HL-60/S4 treated with retinoic acid at 250 ng/mL for 4 days and 3 days (cell line): ENCODE measurements at regions not wholly inside any gene's neighbourhood (a gene's known extent, or its start where the extent isn't known, plus 50 kb on each side); places are given as distances from the start of the nearest gene placed in this dataset.
"Not testable (repeated sequence)": the region's sequence is repeated elsewhere in the genome, so short reads cannot be mapped to it uniquely, and the experiment has no call there.

Experiments
- in situ Hi-C: fragments of 300-500 bp; cut with MboI; formaldehyde crosslinking; loops from 2 replicates; pipeline ENCODE4 v1.7.0; 2022; ENCODE audit warnings: low sequenced_read_pairs

DNA sequence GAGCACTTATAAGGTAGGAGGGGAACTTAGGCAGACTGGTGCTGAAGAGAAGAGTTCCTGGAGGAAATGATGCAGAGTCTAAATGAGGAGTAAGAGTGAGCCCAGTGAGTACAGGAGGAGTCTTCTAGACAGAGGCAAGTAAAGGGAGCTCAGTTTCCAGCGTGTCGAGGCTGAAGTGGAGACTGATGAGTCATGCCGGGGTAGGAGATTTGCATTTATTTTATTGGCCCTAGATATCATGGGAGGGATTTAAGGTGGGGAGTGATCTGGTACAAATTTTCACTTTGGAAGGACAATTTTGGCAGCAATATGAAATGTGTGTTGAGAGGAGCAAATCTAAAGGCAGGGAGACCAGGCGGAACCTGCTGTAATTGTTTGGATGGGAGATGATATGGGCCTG lies 157.5 kb downstream of the TTC8 start:
- in situ Hi-C loops: no loop called here

DNA sequence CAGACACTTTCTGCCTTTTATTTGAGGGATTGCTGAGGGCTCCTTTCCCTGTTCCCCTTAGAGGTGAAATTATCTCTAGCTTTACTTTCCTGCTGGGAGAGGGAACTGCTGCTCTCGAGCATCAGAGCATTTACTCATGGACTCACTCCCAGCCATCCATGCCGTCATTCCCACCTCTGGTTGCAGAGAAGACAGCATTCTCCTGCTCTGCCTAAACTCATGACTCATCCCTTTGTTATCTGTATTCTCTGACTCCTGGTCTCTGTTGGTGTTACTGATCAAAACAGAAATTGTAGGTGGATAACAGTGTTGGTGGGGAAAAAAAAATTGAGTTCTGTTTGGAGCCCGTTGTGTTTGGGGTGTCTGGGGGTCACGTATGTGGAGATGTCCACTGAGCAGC lies 159.3 kb downstream of the TTC8 start:
- in situ Hi-C loops: no loop called here

GRCh38 chr14:88985654-88986053 lies 161.2 kb downstream of the TTC8 start:
- in situ Hi-C loops: no loop called here

DNA sequence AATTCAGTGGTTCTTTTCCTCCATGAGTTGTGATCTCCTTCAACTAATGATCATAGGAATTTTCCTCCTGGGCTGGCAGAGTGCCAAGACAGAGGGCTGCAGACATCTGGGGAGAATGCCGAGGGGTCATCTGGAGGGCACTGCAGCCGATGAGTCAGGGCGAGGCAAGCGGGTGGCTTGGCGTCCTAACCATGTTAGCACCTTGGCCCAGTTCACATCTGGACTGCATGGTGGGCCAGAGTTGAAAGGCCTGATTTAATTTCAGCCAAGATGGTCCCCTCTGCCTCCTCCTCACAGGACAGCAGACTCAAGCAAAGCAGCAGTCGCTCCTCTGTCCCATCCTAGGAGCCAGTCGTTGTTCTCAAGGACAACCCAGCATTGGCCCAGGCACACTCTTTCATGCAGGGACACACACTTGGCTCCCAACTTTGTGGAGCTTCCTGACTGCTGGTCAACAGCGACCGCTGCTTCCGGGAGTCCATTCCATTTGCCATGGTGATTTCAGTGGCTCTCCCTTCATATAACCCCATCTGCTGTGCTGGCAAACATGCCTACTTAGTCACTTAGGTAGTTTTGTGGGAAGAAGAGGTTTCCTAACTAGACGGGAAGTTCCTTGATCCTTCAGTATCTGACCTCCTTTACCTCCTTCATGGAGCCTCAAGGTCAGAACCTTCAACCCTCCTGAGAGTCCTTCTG lies 161.8 kb downstream of the TTC8 start:
- in situ Hi-C loops: no loop called here

GRCh38 chr14:88986908-88987307 lies 162.5 kb downstream of the TTC8 start:
- in situ Hi-C loops: not testable (repeated sequence)

DNA sequence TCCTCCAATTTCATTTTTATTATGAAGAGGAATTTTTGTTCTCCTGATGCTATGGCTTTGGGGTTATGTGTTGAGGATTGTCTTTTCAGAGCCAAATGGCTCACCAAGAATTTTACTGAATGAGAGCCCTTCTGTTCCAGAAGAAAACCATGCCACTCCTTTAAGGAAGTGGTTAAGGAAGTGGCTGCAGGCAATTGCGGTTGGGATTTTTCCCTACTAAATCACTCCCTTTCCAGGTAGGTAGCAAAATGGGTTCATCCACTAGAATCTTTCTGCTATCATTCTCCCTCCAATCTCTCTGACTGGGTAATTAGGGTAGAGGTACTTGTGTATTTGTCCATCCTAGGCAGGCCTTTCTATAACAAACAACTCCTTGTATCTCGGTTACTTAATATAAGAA lies 163.1 kb downstream of the TTC8 start:
- in situ Hi-C loops: no loop called here

- in situ Hi-C loops: no loop called here
These were observed 165.5 kb downstream of the TTC8 start for GRCh38 chr14:88989911-88990310.

GRCh38 chr14:88990856-88991255 lies 166.4 kb downstream of the TTC8 start:
- in situ Hi-C loops: no loop called here

GRCh38 chr14:88992011-88992410 lies 167.6 kb downstream of the TTC8 start:
- in situ Hi-C loops: no loop called here

GRCh38 chr14:88993946-88994345 lies 169.5 kb downstream of the TTC8 start:
- in situ Hi-C loops: no loop called here

DNA sequence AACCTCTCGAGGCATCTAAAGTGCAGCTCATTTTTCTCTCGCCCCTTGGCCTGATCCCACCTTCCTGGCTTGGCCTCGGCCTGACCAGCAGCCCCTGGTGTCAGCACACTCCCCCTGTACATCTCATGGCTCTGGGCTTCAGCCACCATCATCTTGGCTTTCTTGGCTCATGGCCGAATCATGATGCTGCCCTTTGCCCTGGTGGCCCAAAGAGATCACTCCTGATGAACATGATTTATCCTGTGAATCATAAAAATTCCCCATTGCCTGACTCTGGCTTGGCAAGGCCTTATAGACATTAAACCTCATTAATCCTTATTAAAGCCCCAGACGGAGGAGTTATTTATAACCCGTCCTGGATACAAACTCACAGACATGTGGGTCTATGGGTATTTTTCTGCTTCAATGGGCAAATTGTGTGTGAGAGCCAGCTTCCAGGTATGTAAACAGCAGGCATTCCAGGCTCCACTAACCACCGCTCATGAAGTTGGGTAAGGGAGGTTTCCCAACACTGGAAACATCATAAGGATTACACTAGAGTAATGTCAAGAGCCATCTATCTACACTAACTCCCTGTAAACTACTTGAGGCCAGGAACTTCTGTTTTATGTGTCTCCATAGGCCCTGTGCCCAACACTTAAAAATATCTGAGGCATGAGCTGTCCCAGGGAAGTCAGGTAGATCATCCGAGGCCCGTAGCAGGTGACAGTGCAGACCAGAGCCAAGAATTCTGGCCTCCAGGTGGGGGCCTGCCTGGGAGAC lies 171.2 kb downstream of the TTC8 start:
- in situ Hi-C loops: no loop called here

DNA sequence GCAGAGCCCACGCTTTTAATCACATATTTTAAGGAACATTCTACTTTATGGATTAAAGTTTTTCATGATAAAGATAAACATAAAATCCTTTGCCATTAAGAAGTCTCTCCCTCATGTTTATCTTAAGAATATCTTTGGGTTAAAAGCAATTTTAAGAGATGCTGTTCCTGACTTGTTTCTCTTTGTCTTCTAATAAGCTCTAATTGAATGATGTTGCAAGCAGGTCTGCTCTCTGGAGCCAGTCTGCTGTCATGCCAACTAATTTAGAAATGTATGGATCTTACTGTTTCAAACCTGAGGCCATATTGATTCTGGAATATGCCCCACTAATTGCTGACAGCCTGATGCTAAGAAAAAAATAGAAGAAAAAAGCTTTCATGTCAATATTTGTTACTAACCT lies 173.6 kb downstream of the TTC8 start:
- in situ Hi-C loops: no loop called here

- in situ Hi-C loops: no loop called here
These were observed 174.7 kb downstream of the TTC8 start for GRCh38 chr14:88999137-88999536.

GRCh38 chr14:89000007-89000942 lies 175.8 kb downstream of the TTC8 start:
- in situ Hi-C loops: no loop called here

DNA sequence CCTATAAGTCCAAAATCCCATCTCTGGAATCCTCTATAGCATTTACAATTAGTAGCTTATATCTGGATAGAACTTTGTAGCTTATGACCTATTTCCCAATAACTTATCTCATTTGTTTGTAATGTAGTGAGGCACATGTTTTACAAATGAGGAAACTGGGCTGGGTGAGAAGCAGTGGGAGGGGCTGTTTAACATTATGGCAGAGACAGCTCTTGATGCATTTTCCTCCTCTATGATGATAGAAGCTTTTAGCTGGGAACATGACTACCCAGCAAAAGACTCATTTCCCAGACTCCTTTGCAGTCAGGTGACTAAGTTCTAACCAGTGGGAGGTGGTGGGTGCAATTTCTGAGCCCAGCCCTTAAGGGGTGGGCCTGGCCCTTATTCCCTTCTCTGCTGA lies 179.7 kb downstream of the TTC8 start:
- in situ Hi-C loops: no loop called here

DNA sequence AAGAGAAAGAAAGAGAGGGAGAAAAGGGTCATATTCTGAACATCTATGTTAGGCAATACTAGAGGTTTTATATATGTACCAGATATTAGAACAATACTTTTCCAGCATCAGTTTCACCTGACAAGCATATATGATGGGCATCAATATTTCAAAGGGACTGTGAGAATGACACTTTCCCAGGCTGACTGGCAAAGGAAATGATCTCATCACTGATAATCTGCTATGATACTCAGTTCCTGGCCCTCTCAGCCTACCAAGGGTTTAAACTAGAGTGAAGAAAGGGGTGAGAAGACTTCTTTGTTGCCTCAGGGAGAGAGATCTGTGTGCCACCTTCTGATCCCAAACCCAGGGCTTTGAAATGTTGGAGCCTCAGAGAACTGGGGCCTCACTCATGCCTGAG lies 183.5 kb downstream of the TTC8 start:
- in situ Hi-C loops: no loop called here

DNA sequence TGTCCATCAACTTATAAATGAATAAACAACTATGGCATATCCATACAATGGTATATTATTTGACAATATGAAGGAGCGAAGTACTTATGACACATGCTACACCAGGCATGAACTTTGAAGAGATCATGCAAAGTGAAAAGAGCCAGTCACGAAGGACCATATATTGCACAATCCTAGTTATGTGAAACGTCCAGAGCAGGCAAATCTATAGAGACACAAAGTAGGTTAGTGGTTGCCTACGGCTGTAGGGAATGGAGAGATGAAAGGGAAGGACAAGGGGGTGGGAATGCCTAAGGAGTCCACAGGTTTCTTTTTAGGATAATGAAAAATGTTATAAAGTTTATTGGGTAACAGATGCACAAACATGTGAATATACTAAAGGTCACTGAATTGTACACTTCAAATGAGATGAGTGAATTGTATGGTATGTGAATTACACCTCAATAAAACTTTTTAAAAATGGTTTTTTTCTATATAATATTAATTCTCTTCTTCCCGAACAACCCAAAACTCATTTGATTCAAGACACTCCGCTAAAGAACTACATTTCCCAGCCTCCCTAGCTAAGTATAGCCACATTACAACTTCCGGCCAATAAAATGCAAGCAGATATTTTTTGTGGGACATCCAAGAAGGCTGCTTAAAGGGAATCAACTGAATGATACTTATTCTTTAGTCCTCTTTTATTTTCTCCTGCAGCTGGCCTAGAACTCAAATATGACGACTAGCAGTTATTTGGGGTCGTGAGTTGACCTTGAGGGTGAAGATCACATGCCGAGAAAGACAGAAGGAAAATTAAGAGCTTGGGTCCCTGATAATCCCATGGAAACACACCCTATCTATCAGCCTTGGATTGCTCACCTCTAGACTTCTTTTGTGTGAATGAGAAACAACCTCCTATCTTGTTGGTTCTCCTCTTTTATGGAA lies 187.2 kb downstream of the TTC8 start:
- in situ Hi-C loops: no loop called here

GRCh38 chr14:89012282-89013097 lies 188.0 kb downstream of the TTC8 start:
- in situ Hi-C loops: no loop called here

- in situ Hi-C loops: no loop called here
These were observed 188.7 kb downstream of the TTC8 start for GRCh38 chr14:89013098-89013504.
